ENCODE measurements at regions not wholly inside any gene's neighbourhood (a gene's known extent, or its start where the extent isn't known, plus 50 kb on each side); places are given as distances from the start of the nearest gene placed in this dataset.

- TF ChIP-seq CTCF (conservative IDR thresholded peaks at IDR 0.05; ENCODE audit: low read depth in 2 of 2) (no peak), POLR2AphosphoS5 (IDR thresholded peaks at IDR 0.05; ENCODE audit: low read depth) (no peak), EZH2 (IDR thresholded peaks at IDR 0.05; ENCODE audit: low read depth, unreplicated experiment) (no peak), ZNF331 (CRISPR knock-in tag; IDR thresholded peaks at IDR 0.05; ENCODE audit: low read depth) (no peak), EZH2phosphoT487 (IDR thresholded peaks at IDR 0.05; ENCODE audit: unreplicated experiment) (no peak), STAT1 (IDR thresholded peaks at IDR 0.05; ENCODE audit: unreplicated experiment) (no peak), ZNF114 (CRISPR knock-in tag; IDR thresholded peaks at IDR 0.05) (no peak), CREB1 (CRISPR knock-in tag; IDR thresholded peaks at IDR 0.05; ENCODE audit: low read depth) (no peak), REST (IDR thresholded peaks at IDR 0.05; ENCODE audit: unreplicated experiment) (no peak), JUNB (IDR thresholded peaks at IDR 0.05; ENCODE audit: unreplicated experiment) (no peak), ETS1 (IDR thresholded peaks at IDR 0.05) (no peak), NANOG (IDR thresholded peaks at IDR 0.05; ENCODE audit: borderline replicate concordance) (no peak), ZNF462 (CRISPR knock-in tag; IDR thresholded peaks at IDR 0.05) (no peak)
Measured at GRCh38 chr9:87036506-87036905, 89.2 kb upstream of the GAS1 start.
